ENCODE measurements at regions not wholly inside any gene's neighbourhood (a gene's known extent, or its start where the extent isn't known, plus 50 kb on each side); places are given as distances from the start of the nearest gene placed in this dataset.

GRCh38 chr7:434891-435629, 84.6 kb downstream of the PDGFA start:
- ChIA-PET CTCF (interaction anchor here (1.3 kb wide), 1 partner anchor 337 kb away, joined by 3 read pairs; no protein-coding TSS in a partner anchor), POLR2A (interaction anchor here (0.6 kb wide), 1 partner anchor 619 kb away, joined by 3 read pairs; no protein-coding TSS in a partner anchor)
- no peak overlapping the region for H3K4me3 Mint-ChIP-seq
- H3K27me3 Mint-ChIP-seq: no peaks in the 10 kb centered on the region
- no peak overlapping the region for H3K27ac Mint-ChIP-seq
- no peaks in the 10 kb centered on the region for H3K36me3 Mint-ChIP-seq (ENCODE audit: low read depth)
- no peaks in the 10 kb centered on the region for H3K9me3 Mint-ChIP-seq
- no peaks in the 10 kb centered on the region for H3K4me1 Mint-ChIP-seq
- no peak for DNase-seq

DNA sequence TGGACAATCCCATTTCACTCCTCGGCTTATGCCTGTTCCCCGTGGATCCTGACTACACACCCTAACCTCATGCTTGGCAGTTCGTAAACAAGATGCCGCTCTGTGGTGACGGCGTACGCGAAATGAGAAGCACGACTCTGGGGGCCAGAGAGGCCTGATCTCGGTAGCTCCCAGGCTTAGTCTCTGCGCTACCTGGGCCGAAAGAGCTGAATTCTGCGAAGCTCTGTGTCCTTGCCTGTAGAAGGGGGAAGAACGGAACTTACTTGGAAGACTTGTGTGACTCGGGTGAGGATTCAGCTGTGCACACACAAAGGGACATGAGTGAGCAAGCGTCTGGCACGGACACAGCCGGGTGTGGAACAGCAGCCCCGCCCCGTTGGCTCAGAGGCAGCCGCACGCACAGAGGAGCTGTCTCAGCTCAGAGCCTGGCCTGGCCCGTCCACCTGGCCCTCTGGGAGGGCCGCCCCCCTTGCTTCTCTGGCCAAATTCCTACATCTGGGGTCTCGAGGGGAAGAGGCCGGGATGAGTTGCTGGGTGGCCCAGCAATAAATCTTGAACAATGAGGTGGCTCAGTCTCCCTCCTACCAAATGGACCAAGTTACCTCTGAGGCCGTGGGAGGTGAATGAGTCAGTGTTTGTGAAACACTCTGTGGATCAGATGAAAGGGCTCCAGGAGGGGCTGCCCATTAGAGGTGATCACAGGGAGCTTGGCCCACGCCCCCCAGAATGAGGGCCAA, 83.8 kb downstream of the PDGFA start:
- Mint-ChIP-seq H3K4me3 (no peak overlapping the region), H3K36me3 (ENCODE audit: low read depth) (no peaks in the 10 kb centered on the region), H3K9me3 (peaks cover 3% of the 10 kb centered on the region), H3K27me3 (no peaks in the 10 kb centered on the region), H3K4me1 (no peaks in the 10 kb centered on the region), H3K27ac (no peak overlapping the region)
- no peak for DNase-seq
- ChIA-PET CTCF (no interaction called here), POLR2A (no interaction called here)

DNA sequence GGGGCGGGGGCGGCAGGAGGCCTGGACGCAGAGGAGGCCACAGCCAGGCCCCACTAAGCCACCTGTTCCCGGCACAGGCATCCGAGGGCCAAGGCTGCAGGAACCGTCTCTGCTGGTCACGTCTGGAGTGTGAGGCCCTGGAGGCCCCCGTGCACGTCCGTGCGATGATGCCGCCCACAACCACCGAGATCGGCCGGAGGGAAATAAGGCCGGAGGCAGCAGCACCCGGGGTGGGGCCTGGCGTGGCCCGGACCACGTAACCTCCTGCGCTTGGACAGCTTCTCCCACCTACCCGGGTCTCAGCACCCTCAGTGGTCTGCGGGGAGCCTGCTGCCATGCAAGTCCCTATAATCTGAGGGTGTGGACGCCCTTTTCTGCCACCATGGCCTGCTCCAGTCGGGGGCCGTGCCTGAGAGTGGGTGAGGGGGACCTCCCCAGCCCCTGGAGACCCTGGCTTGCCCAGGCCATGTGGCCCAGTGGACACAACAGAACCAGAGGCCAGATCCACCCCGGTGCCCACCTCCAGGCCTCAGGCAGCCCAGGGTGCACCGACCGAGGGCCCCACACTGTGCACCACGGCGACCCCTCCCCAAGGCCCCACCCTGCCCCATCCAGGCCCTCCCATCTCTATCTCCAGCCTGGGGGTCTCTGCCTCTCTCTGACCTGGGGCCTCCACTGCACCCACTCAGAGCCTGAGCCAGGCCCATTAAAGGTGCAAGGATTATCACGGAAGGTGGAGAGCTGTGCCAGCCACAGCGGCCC, 83.1 kb downstream of the PDGFA start:
- Mint-ChIP-seq H3K27me3 (no peaks in the 10 kb centered on the region), H3K4me1 (no peaks in the 10 kb centered on the region), H3K9me3 (peaks cover 4% of the 10 kb centered on the region), H3K36me3 (ENCODE audit: low read depth) (no peaks in the 10 kb centered on the region), H3K4me3 (no peak overlapping the region), H3K27ac (no peak overlapping the region)
- CTCF ChIA-PET: interaction anchor here (0.6 kb wide), 1 partner anchor 38 kb away, joined by 4 read pairs; no protein-coding TSS in a partner anchor
- POLR2A ChIA-PET: no interaction called here
- DNase-seq: no peak

- ChIA-PET POLR2A (no interaction called here), CTCF (interaction anchor here (0.5 to 0.9 kb wide), 2 partner anchors 31 to 135 kb away, joined by 3 read pairs; no protein-coding TSS in a partner anchor)
- Mint-ChIP-seq H3K27me3 (no peaks in the 10 kb centered on the region), H3K9me3 (peaks cover 4% of the 10 kb centered on the region), H3K4me3 (no peak overlapping the region), H3K27ac (no peak overlapping the region), H3K4me1 (no peaks in the 10 kb centered on the region), H3K36me3 (ENCODE audit: low read depth) (no peaks in the 10 kb centered on the region)
- no peak for DNase-seq
These were observed 82.1 kb downstream of the PDGFA start for GRCh38 chr7:437329-438251.

DNA sequence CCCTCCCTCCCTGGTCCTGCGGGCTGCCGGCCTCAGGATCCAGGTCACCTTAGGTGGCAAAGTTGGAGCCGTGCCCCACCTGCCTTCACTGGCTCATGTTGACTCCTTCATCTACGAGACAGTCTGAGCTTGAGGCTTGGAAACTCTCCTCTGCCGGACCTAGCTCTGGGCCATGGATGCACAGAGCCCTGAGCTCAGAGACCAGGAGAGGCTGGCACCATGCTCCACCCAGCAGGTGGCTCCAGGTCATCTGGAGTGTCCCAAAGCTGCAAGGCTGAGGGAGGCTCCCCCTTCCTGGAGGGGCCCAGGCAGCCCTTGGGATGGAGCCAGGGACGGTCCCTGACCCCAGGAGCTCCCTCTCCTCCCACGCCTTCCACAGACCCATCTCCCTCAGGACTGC, 81.3 kb downstream of the PDGFA start:
- H3K9me3 Mint-ChIP-seq: peaks cover 4% of the 10 kb centered on the region
- H3K36me3 Mint-ChIP-seq (ENCODE audit: low read depth): no peaks in the 10 kb centered on the region
- H3K4me1 Mint-ChIP-seq: no peaks in the 10 kb centered on the region
- DNase-seq: no peak
- H3K27ac Mint-ChIP-seq: no peak overlapping the region
- H3K27me3 Mint-ChIP-seq: no peaks in the 10 kb centered on the region
- POLR2A ChIA-PET: no interaction called here
- no peak overlapping the region for H3K4me3 Mint-ChIP-seq
- CTCF ChIA-PET: interaction anchor here (0.9 kb wide), 1 partner anchor 31 kb away, joined by 3 read pairs; no protein-coding TSS in a partner anchor

DNA sequence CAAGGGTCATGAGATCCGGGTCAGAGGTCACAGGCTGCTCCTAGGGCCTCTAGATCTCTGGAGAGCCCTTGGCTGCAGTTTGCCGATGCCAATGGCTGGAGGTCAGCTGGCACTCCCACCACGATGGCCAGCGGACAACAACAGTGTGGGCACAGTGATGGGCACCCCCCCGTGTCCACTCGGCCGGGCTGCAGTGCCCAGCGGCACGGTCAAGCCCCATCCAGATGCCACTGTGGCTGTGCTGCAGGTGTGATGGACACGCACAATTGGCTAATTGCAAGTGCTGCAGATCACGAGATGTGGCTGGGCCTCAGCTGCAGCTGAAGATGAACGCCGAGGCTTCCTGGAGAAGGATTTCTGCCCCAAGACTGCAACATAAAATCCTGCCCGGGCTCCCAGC, 80.7 kb downstream of the PDGFA start:
- no peaks in the 10 kb centered on the region for H3K36me3 Mint-ChIP-seq (ENCODE audit: low read depth)
- no peaks in the 10 kb centered on the region for H3K4me1 Mint-ChIP-seq
- ChIA-PET CTCF (interaction anchor here (0.9 kb wide), 1 partner anchor 30 kb away, joined by 3 read pairs; no protein-coding TSS in a partner anchor), POLR2A (no interaction called here)
- peaks cover 4% of the 10 kb centered on the region for H3K9me3 Mint-ChIP-seq
- H3K27ac Mint-ChIP-seq: no peak overlapping the region
- no peak overlapping the region for H3K4me3 Mint-ChIP-seq
- H3K27me3 Mint-ChIP-seq: no peaks in the 10 kb centered on the region
- DNase-seq: no peak

DNA sequence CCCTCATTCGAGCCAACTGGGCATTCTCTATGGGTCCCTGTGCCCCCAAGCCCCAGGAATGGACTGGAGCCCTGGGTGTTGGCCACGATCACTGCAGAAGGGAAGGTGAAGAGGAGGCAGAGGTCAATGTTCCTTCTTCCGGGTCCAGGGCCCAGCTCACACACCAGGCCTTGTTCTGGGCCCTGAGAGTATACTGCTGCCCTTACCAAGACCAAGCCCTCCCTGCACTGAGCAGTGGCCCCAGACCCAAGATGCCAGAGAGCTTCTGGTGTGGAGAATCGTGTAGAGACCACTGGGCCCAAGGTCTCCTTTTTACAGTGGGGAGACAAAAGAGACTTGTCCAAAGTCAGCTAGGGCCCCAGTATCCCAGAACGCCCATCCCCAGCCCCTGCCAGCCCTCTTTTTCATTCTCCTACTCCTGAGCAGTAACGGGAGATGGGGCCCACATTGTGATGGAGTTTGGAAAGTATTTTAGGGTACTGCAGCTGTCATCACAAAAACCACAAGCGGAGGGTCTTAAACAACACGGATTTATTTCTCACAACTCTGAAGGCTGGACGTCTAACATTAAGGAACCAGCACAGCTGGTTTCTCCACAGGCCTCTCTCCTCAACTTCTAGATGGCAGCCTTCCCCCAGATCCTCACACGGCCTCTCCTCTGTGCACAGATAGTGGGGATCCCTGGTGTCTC, 79.4 kb downstream of the PDGFA start:
- Mint-ChIP-seq H3K27ac (no peak overlapping the region), H3K36me3 (ENCODE audit: low read depth) (no peaks in the 10 kb centered on the region)

GRCh38 chr7:441684-442421, 77.8 kb downstream of the PDGFA start:
- Mint-ChIP-seq H3K9me3 (peaks cover 4% of the 10 kb centered on the region), H3K27ac (no peak overlapping the region), H3K4me3 (no peak overlapping the region), H3K27me3 (no peaks in the 10 kb centered on the region), H3K4me1 (no peaks in the 10 kb centered on the region), H3K36me3 (ENCODE audit: low read depth) (no peaks in the 10 kb centered on the region)
- no peak for DNase-seq
- CTCF ChIA-PET: interaction anchor here (1.0 kb wide), 1 partner anchor 67 kb away, joined by 3 read pairs; no protein-coding TSS in a partner anchor
- POLR2A ChIA-PET: no interaction called here

More for the DNA sequence above, 79.4 kb downstream of the PDGFA start:
- CTCF ChIA-PET: no interaction called here
- POLR2A ChIA-PET: no interaction called here
- Mint-ChIP-seq H3K4me3 (no peak overlapping the region), H3K4me1 (no peaks in the 10 kb centered on the region), H3K27me3 (no peaks in the 10 kb centered on the region), H3K9me3 (peaks cover 4% of the 10 kb centered on the region)
- DNase-seq: no peak

- no peak for DNase-seq
- no peaks in the 10 kb centered on the region for H3K27me3 Mint-ChIP-seq
- H3K9me3 Mint-ChIP-seq: peaks cover 4% of the 10 kb centered on the region
- ChIA-PET CTCF (no interaction called here), POLR2A (no interaction called here)
- no peak overlapping the region for H3K27ac Mint-ChIP-seq
- H3K36me3 Mint-ChIP-seq (ENCODE audit: low read depth): no peaks in the 10 kb centered on the region
- H3K4me3 Mint-ChIP-seq: no peak overlapping the region
- H3K4me1 Mint-ChIP-seq: no peaks in the 10 kb centered on the region
These were observed 77.2 kb downstream of the PDGFA start for GRCh38 chr7:442457-442856.

GRCh38 chr7:443279-443833, 76.3 kb downstream of the PDGFA start:
- no peak overlapping the region for H3K4me3 Mint-ChIP-seq

GRCh38 chr7:444606-445005, 75.0 kb downstream of the PDGFA start:
- H3K9me3 Mint-ChIP-seq: peaks cover 4% of the 10 kb centered on the region
- POLR2A ChIA-PET: no interaction called here
- CTCF ChIA-PET: interaction anchor here (0.5 kb wide), 1 partner anchor 80 kb away, joined by 3 read pairs; no protein-coding TSS in a partner anchor
- DNase-seq: no peak
- no peak overlapping the region for H3K27ac Mint-ChIP-seq
- H3K36me3 Mint-ChIP-seq (ENCODE audit: low read depth): no peaks in the 10 kb centered on the region
- H3K27me3 Mint-ChIP-seq: peaks cover 2% of the 10 kb centered on the region
- H3K4me3 Mint-ChIP-seq: no peak overlapping the region
- no peaks in the 10 kb centered on the region for H3K4me1 Mint-ChIP-seq

More at GRCh38 chr7:443279-443833, 76.3 kb downstream of the PDGFA start:
- ChIA-PET CTCF (no interaction called here), POLR2A (no interaction called here)
- DNase-seq: no peak
- H3K27ac Mint-ChIP-seq: no peak overlapping the region
- H3K27me3 Mint-ChIP-seq: no peaks in the 10 kb centered on the region
- no peaks in the 10 kb centered on the region for H3K36me3 Mint-ChIP-seq (ENCODE audit: low read depth)
- H3K4me1 Mint-ChIP-seq: no peaks in the 10 kb centered on the region
- H3K9me3 Mint-ChIP-seq: peaks cover 4% of the 10 kb centered on the region
